ENCODE measurements at regions not wholly inside any gene's neighbourhood (a gene's known extent, or its start where the extent isn't known, plus 50 kb on each side); places are given as distances from the start of the nearest gene placed in this dataset.
"Not testable (repeated sequence)": the region's sequence is repeated elsewhere in the genome, so short reads cannot be mapped to it uniquely, and the experiment has no call there.

DNA sequence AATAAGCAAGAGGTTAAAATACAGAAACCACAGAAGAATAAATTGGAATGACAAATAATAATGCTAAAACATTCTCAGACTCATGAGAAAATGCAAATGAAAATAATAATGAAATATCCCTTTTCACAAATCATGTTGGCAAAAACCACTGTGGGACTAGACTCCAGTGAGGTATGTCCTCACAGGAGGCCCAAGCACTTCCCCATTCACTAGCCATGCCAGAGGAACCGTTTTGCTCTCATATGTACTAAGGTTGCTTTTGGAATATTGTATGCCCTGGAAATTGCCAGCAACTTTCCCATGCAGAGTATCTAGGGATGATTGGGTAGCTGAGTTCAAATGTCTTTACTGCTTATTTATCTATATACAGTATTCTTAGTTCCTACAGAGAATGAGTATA is 106.2 kb upstream of the CHORDC1 start:
- H3K9me3 ChIP-seq, result no peaks in the 10 kb centered on the region
- no peak overlapping the region for H3K4me3 ChIP-seq
- no peaks in the 10 kb centered on the region for H3K36me3 ChIP-seq
- no peaks in the 10 kb centered on the region for H3K27me3 ChIP-seq
- DNase-seq, result no peak

DNA sequence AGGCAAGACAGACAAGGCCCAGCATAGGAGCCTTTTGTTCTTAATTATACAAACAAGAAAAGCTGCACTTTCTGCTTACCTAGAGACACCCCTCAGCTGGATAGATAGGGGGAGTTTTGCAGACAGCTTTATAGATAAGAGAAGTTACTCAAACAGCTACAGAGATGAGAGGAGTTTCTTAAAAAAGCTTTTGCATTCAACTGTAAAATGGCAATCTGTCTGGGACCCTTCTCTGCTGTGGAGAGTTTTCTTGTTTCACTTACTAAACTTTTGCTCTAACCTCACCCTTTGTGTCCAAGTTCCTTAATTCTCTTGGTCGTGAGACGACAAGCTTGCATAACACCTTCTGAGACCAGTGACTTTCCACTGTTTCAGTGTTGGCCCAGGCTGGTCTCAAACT is 103.8 kb upstream of the CHORDC1 start:
- Histone ChIP-seq H3K36me3 (no peaks in the 10 kb centered on the region), H3K9me3 (no peaks in the 10 kb centered on the region), H3K4me3 (no peak overlapping the region), H3K27me3 (no peaks in the 10 kb centered on the region)
- DNase-seq, result no peak

DNA sequence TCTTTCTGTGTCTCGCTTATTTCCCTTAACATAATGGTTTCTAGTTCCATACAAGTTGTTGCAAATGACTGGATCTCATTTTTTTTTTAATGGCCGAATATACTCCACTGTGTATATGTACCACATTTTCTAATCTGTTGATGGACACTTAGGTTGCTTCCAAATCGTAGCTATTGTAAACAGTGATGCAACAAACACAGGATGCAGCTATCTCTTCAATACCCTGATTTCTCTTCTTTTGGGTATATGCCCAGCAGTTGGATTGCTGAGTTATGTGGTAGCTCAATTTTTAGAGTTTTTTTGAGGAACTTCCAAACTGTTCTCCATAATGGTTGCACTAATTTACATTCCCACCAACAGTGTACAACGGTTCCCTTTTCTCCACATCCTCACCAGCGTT is 100.4 kb upstream of the CHORDC1 start:
- H3K36me3 ChIP-seq, result no peaks in the 10 kb centered on the region
- H3K4me3 ChIP-seq, result no peak overlapping the region
- H3K27me3 ChIP-seq, result no peaks in the 10 kb centered on the region
- no peaks in the 10 kb centered on the region for H3K9me3 ChIP-seq
- no peak for DNase-seq

DNA sequence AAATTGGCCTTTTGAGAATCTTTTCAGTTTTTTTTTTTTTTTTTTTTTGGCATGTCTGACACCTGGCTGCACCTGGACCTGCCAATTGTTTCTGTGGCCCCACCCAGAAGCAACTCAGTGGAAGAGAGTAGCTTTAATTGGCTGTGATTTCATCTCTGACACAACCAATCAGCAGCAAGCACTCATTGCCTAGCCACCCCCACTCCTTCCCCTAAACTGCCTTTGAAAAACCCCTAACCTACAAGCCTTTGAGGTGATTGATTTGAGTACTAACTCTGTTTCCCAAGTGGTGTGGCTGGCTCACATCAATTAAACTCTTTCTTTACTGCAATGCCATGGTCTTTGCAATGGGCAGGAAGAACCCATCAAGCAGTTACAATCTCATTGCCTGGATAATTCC is 98.2 kb upstream of the CHORDC1 start:
- Histone ChIP-seq H3K4me3 (no peak overlapping the region), H3K36me3 (no peaks in the 10 kb centered on the region), H3K27me3 (no peaks in the 10 kb centered on the region), H3K9me3 (no peaks in the 10 kb centered on the region)
- DNase-seq, result no peak

DNA sequence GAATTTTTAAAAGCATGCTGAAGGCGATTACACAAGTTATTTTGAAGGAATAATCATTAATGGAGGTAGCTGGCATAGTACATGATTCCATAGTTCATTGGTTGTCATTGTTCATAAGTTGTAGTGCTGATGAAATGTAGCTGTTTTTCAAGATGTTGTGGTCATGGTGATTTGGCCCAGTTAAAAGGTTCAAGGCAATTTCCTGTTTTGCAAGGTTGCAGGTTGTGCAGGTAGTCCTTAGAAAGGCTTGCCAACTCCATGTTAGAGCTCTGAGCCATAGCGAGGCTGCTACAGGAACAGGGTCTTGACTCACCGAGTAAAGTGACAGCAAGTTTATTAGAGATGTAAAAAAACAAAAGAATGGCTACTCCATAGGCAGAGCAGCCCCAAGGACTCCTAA is 95.8 kb upstream of the CHORDC1 start:
- no peak overlapping the region for H3K4me3 ChIP-seq
- H3K9me3 ChIP-seq, result no peaks in the 10 kb centered on the region
- no peaks in the 10 kb centered on the region for H3K27me3 ChIP-seq
- H3K36me3 ChIP-seq, result no peaks in the 10 kb centered on the region
- DNase-seq, result no peak

DNA sequence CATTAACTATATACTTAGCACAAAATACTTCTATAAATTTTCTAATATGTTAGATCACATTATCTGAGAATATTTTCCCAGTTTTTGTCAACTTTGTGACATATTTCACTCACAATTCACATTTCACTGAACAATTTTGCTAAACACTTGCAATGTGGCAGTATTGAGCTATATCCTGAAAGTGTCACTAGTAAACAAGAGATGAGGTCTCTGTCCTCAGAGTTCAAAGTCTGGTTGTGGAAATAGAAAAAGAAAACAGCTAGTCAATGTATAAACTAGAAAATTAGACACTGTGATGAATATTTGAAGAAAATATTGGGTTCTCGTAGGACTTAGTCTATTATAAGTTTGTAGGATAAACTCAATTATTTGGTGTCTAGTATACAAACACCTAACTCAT is 87.4 kb upstream of the CHORDC1 start:
- H3K36me3 ChIP-seq, result no peaks in the 10 kb centered on the region
- H3K9me3 ChIP-seq, result no peaks in the 10 kb centered on the region
- H3K27me3 ChIP-seq, result no peaks in the 10 kb centered on the region
- H3K4me3 ChIP-seq, result no peak overlapping the region
- DNase-seq, result no peak

DNA sequence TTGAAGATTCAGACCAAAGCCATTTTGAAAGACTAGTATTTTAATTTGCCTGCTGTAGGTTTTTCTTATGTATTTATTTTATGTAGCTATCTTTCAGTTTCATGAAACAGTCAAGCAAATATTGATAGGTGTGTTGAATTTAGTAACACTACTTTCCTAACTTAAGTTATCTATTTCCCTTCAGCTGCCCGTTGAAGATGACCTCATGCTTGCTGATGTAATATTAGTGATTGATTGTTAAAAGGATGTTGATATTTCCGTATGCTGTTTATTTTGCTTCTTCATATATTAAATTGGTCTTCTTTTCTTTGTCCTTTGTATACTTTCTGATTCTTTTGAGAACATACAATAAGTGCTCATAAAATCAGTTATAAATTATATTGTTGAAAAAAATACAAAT is 86.8 kb upstream of the CHORDC1 start:
- Histone ChIP-seq H3K27me3 (no peaks in the 10 kb centered on the region), H3K36me3 (no peaks in the 10 kb centered on the region), H3K9me3 (no peaks in the 10 kb centered on the region), H3K4me3 (no peak overlapping the region)
- no peak for DNase-seq

DNA sequence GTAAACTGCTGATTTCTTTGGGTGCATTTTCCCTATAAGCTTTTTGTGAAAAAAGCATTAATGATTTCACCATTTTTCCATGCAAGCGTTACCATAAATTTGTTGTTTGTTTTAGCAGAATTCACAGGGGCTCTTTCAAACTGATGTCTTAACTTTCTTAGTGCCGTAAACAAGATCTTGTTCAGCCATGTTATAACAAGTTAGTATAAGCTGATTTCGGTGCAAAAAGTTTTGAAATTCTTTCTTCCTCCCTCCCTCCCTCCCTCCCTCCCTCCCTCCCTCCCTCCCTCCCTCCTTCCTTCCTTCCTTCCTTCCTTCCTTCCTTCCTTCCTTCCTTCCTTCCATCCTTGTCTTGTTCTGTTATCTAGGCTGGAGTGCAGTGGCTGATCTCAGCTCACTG is 71.7 kb upstream of the CHORDC1 start:
- Histone ChIP-seq H3K4me3 (no peak overlapping the region), H3K9me3 (no peaks in the 10 kb centered on the region), H3K27me3 (no peaks in the 10 kb centered on the region), H3K36me3 (no peaks in the 10 kb centered on the region)
- no peak for DNase-seq

DNA sequence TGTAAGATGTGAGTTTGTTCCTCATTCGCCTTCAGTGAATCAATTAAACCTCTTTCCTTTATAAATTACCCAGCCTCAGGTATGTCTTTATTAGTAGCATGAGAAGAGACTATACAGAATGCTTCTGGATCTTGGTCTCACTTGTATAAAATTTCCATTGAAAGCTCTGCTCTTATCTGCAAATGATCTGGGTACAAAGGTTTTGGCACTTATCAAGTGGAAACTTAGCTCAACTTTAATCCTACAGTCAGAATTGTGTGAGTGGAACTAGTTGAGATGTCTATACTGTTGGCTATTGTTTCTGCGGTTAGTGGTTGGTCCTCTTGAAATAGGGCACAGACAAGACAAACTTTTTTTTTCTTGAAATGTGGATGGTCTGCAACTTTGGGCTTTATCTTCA is 71.2 kb upstream of the CHORDC1 start:
- no peaks in the 10 kb centered on the region for H3K36me3 ChIP-seq
- H3K4me3 ChIP-seq, result no peak overlapping the region
- no peaks in the 10 kb centered on the region for H3K27me3 ChIP-seq
- no peaks in the 10 kb centered on the region for H3K9me3 ChIP-seq
- DNase-seq, result no peak

DNA sequence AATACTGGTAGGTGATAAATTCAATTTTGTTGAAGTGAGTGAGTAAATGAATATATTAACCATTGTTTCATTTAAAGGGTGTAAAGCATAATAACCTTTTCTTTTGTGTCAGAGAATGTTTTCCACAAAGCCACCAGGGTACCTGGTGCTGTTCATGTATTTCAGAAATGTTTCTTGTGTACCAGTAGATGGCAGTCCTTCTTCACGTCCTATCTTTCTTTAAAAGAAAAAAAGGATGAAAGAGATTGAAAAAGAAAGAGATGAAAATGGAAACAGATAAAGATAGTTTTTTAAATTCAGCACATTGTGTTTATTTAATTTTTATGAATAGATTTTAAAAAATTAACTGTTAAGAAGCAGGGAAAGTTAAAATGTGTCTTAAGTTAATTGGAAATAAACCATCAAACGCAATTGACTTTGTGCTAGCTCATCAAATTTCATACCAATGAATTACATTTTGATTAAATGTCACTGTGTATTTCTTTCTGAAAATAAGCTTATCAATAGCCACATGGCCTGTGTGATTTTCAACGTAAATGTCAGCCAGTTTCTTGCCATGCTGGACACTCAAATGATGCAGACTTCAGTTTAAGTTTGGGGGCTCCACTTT is 65.5 kb upstream of the CHORDC1 start:
- Histone ChIP-seq H3K9me3 (no peaks in the 10 kb centered on the region), H3K27me3 (no peaks in the 10 kb centered on the region), H3K4me3 (no peak overlapping the region), H3K36me3 (no peaks in the 10 kb centered on the region)
- DNase-seq, result no peak

DNA sequence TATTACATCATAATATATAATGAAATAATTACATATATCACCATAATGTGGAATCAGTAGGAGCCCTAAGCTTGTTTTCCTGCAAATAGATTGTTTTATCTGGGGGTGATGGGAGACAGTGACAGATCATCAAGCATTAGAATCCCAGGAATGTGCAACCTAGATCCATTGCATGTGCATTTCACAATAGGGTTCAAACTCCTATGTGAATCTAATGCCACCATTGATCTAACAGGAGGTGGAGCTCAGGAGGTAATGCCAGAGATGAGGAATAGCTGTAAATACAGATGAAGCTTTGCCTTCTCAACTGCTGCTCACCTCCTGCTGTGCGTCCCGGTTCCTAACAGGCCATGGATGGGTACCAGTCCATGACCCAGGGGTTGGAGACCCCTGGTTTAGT is 63.8 kb upstream of the CHORDC1 start:
- DNase-seq, result no peak
- Histone ChIP-seq H3K36me3 (no peaks in the 10 kb centered on the region), H3K4me3 (no peak overlapping the region), H3K9me3 (no peaks in the 10 kb centered on the region), H3K27me3 (no peaks in the 10 kb centered on the region)

DNA sequence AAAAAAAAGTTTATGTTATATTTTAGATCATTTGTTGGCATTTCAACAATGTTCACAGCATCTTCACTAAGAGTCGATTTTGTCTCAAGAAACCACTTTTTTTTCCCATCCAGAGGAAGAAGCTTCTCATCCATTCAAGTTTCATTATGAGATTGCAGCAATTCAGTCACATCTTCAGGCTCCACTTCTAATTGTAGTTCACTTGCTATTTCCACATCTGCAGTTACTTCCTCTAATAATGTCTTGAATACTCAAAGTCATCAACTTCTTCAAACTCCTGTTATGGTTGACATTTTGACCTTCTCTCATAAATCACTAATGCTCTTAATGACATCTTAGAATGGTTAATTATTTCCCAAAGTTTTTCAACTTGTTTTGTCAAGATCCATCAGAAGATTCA is 61.3 kb upstream of the CHORDC1 start:
- Histone ChIP-seq H3K36me3 (no peaks in the 10 kb centered on the region), H3K27me3 (no peaks in the 10 kb centered on the region; the same call in 1 of the 2 replicates), H3K9me3 (no peaks in the 10 kb centered on the region), H3K4me3 (no peak overlapping the region)
- no peak for DNase-seq

DNA sequence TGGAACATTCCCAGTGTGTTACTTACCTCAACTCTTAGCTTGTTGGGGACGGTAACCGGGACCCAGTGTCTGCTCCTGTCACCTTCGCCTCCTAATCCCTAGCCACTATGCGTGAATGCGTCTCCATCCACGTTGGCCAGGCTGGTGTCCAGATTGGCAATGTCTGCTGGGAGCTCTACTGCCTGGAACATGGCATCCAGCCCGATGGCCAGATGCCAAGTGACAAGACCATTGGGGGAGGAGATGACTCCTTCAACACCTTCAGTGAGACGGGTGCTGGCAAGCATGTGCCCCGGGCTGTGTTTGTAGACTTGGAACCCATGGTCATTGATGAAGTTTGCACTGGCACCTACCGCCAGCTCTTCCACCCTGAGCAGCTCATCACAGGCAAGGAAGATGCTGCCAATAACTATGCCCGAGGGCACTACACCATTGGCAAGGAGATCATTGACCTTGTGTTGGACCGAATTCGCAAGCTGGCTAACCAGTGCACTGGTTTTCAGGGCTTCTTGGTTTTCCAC is 59.8 kb upstream of the CHORDC1 start:
- DNase-seq, H3K36me3 ChIP-seq, H3K9me3 ChIP-seq, H3K4me3 ChIP-seq, H3K27me3 ChIP-seq: not testable (repeated sequence)

DNA sequence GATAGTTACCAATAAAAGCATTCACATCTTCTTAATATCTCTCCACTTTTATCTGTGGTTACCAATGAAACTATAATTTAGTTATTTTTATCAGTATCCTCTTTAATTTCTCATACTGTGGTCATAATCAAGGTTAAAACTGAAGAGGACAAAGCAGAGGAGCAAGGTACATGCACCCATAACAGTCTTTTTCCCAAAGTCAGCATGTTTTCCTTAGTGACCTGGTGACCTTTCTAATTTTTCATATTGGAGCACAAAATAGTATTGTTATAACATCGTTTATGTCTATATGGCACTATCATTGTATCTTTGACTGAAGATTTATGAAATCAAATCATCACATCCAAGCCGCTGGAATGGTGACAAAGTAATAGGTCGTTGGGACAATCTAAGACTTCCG is 51.5 kb upstream of the CHORDC1 start:
- Histone ChIP-seq H3K36me3 (no peaks in the 10 kb centered on the region), H3K27me3 (no peaks in the 10 kb centered on the region; the same call in 1 of the 2 replicates), H3K9me3 (no peaks in the 10 kb centered on the region), H3K4me3 (no peak overlapping the region)
- no peak for DNase-seq
